Activated CD8-positive, alpha-beta memory T cell treated with anti-CD3 and anti-CD28 coated beads, Interleukin-2, amount 10 ng/mL, durations not matched to agents 7 days and 5 days (primary cell): ENCODE measurements at regions not wholly inside any gene's neighbourhood (a gene's known extent, or its start where the extent isn't known, plus 50 kb on each side); places are given as distances from the start of the nearest gene placed in this dataset.

ENCODE experiments used
- ATAC-seq: fragments of 150-1000 bp; cut with Tn5 transposase; one replicate; pipeline ENCODE4 v1.10.0; 2021; ENCODE audit warnings: moderate library complexity
- CTCF ChIA-PET: fragments of 350-600 bp; sonication (Branson Sonifier 250); formaldehyde crosslinking; loops from one replicate; lab custom pipeline; 2021; ENCODE audit warnings: antibody characterized with exemption; lab: Charles Lee
- DNase-seq: peaks from one replicate; pipeline ENCODE4 v3.0.0-alpha.2; 2020
- H3K27ac Mint-ChIP-seq: one replicate; pipeline ENCODE4 v1.8.0; 2021; ENCODE audit warnings: mild to moderate bottlenecking, mixed read lengths
- H3K27me3 Mint-ChIP-seq: one replicate; pipeline ENCODE4 v1.8.0; 2021; ENCODE audit warnings: mixed read lengths
- H3K36me3 Mint-ChIP-seq: one replicate; pipeline ENCODE4 v1.8.0; 2021; ENCODE audit warnings: mild to moderate bottlenecking, mixed read lengths
- H3K4me1 Mint-ChIP-seq: one replicate; pipeline ENCODE4 v1.8.0; 2021; ENCODE audit warnings: mixed read lengths
- H3K4me3 Mint-ChIP-seq: one replicate; pipeline ENCODE4 v1.8.0; 2021; ENCODE audit warnings: mild to moderate bottlenecking, moderate library complexity, mixed read lengths
- H3K9me3 Mint-ChIP-seq: one replicate; pipeline ENCODE4 v1.8.0; 2022; ENCODE audit warnings: low read depth, mixed read lengths

DNA sequence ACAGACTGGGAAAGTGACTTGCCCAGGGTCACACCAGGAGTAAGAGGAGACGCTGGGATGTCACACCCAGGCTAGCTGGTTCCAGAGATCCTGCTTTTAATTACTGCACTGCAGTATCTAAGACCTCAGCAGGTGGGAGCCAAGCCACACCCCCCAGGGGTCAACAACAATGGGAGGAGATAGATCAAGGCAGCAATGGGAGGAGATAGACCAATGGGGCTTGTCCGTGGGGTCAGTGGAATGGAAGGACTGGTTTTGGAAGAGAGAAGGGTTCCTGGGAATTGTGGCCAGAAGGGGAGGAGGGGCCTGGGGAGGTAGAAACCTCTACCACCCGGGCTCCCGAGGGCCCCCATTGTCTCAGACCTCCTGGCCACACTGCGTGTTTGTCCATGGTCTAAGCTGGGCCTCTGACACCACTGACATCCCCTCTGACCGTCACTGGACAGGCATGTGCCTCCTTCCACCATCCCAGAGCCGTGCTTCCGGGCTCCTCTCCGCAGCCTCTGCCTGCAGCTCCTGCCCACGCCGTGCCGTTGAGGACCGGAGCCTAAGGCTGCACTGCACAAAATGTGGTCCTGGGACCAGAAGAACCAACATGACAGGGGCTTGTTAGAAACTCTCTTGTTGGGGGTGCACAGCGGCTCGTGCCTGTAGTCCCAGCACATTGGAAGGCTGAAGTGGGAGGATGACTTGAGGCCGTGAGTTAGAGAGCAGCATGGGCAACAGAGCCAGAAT lies 69.8 kb upstream of the RPH3AL start:
- Mint-ChIP-seq H3K27ac (no peak overlapping the region), H3K9me3 (peaks cover under 1% of the 10 kb centered on the region), H3K27me3 (peaks cover 3% of the 10 kb centered on the region), H3K4me1 (peaks cover 40% of the 10 kb centered on the region), H3K4me3 (no peak overlapping the region), H3K36me3 (peaks cover 2% of the 10 kb centered on the region)
- ATAC-seq (no peak), DNase-seq (no peak)
- CTCF ChIA-PET: interaction anchor here (1.3 to 2.1 kb wide), 3 partner anchors 10 to 20 kb away, joined by 3 to 10 read pairs (median 8); no protein-coding TSS in a partner anchor

- Mint-ChIP-seq H3K4me1 (peaks cover 55% of the 10 kb centered on the region), H3K36me3 (peaks cover 2% of the 10 kb centered on the region)
These were observed 68.0 kb upstream of the RPH3AL start for GRCh38 chr17:420479-421175.

DNA sequence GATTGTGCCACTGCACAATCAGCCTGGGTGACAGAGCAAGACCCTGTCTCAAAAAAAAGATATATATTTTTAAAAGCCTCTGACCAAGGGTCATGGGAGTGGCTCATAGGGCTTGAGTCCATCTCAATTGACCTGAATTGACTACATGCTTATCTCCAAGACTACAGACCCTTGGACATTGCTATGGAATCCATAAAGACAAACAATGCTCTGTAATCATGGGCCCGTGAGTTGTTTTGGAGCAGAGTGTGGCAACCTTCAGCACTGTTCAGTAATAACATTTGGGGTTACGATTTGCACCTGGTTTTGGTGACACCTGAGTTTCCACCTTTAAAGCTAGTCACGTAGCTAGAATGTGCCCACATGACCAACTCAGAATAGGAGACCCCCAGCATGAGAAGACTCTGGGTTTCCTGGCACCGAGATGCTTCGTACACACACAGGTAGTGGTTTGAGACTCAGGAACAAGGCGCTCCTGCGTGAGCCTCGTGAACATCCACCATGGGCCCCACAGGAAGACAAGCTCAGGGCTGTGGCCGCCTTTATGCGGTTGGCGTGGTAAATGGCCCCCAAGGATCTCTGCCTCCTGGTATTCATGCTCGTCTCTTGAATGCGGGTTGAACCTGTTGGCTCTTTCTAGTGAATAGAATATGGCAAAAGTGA lies 66.6 kb upstream of the RPH3AL start:
- peak; percentile 84 for DNase-seq
- peaks cover 68% of the 10 kb centered on the region for H3K4me1 Mint-ChIP-seq
- peak; percentile 13 for ATAC-seq
- peaks cover 9% of the 10 kb centered on the region for H3K36me3 Mint-ChIP-seq
- H3K4me3 Mint-ChIP-seq: peak overlapping the region; percentile 11
- peak overlapping the region; percentile 98 for H3K27ac Mint-ChIP-seq
- CTCF ChIA-PET: interaction anchor here (1.7 to 2.0 kb wide), 2 partner anchors 15 to 281 kb away, joined by 3 to 9 read pairs; no protein-coding TSS in a partner anchor
- no peaks in the 10 kb centered on the region for H3K9me3 Mint-ChIP-seq
- peaks cover 3% of the 10 kb centered on the region for H3K27me3 Mint-ChIP-seq

More at GRCh38 chr17:420479-421175, 68.0 kb upstream of the RPH3AL start:
- no peak for ATAC-seq
- no peak overlapping the region for H3K27ac Mint-ChIP-seq
- H3K27me3 Mint-ChIP-seq: peaks cover 3% of the 10 kb centered on the region
- H3K4me3 Mint-ChIP-seq: no peak overlapping the region
- no peaks in the 10 kb centered on the region for H3K9me3 Mint-ChIP-seq
- no peak for DNase-seq
- CTCF ChIA-PET: interaction anchor here (0.8 to 2.1 kb wide), 3 partner anchors 9 to 294 kb away, joined by 3 to 8 read pairs (median 3); partner anchors contain the start of gene VPS53

GRCh38 chr17:418421-418751 lies 65.8 kb upstream of the RPH3AL start:
- ATAC-seq: peak; percentile 68
- CTCF ChIA-PET: interaction anchor here (0.9 to 2.0 kb wide), 3 partner anchors 13 to 282 kb away, joined by 3 to 9 read pairs (median 4); no protein-coding TSS in a partner anchor

GRCh38 chr17:417691-418420 lies 65.2 kb upstream of the RPH3AL start:
- Mint-ChIP-seq H3K4me1 (peaks cover 76% of the 10 kb centered on the region), H3K27me3 (no peaks in the 10 kb centered on the region), H3K4me3 (peak overlapping the region; percentile 47), H3K36me3 (peaks cover 17% of the 10 kb centered on the region), H3K27ac (peak overlapping the region; percentile 98), H3K9me3 (no peaks in the 10 kb centered on the region)
- ATAC-seq (no peak), DNase-seq (no peak)
- CTCF ChIA-PET: interaction anchor here (0.7 to 4.2 kb wide), 6 partner anchors 13 to 579 kb away, joined by 3 to 41 read pairs (median 4); partner anchors contain the start of gene TIMM22

More at GRCh38 chr17:418421-418751, 65.8 kb upstream of the RPH3AL start:
- peaks cover 13% of the 10 kb centered on the region for H3K36me3 Mint-ChIP-seq
- peak overlapping the region; percentile 98 for H3K27ac Mint-ChIP-seq
- peak overlapping the region; percentile 47 for H3K4me3 Mint-ChIP-seq
- peak; percentile 88 for DNase-seq
- peaks cover 72% of the 10 kb centered on the region for H3K4me1 Mint-ChIP-seq
- peaks cover 3% of the 10 kb centered on the region for H3K27me3 Mint-ChIP-seq
- H3K9me3 Mint-ChIP-seq: no peaks in the 10 kb centered on the region

DNA sequence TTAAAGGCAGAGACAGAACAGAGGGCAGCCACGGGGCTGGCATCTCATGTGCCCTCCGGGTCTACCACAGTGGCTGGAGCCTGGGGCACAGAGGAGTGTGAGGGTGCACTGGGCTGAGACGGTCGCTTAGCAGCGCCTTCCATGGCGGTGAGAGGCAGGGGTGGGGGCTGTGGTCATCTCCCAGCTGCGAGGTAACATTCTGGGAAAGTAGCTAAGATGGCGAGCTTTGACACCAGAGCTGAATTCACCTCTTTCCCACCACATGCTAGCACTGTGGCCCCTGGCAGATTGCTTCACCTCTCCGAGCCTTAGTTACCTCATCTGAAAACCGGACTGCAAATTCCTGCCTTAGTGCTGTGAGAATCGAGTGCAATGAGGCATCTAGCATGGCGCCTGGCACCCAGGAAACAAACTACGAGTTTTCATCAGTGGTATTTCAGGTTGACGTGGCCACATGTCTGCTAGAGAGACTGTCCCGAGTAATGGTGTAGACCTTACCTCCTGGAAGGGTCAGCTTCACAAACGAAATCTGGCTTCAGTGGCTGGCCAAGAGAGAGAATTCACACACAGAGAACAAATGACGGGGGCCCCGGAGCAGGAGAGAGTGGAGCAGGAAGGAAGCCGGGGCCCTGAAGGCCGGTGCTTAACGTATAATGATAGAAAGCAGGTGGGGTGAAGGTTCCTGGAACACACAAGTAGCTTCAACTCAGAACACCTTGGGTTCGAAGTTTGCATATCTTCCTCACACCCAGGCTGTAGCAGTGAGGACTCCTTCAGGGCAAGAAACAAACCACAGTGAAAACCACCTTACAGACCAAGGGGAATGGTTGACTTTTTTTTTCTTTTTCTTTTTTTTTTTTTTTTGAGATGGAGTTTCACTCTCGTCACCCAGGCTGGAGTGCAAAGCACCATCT lies 63.9 kb upstream of the RPH3AL start:
- Mint-ChIP-seq H3K36me3 (peaks cover 22% of the 10 kb centered on the region), H3K4me1 (peaks cover 84% of the 10 kb centered on the region), H3K27ac (peak overlapping the region; percentile 98), H3K9me3 (no peaks in the 10 kb centered on the region), H3K27me3 (no peaks in the 10 kb centered on the region), H3K4me3 (peak overlapping the region; percentile 82)
- peak; percentile 73 for ATAC-seq
- DNase-seq: peak; percentile 77
- CTCF ChIA-PET: interaction anchor here (0.6 to 4.2 kb wide), 8 partner anchors 12 to 640 kb away, joined by 3 to 41 read pairs (median 4); partner anchors contain the start of gene TIMM22

GRCh38 chr17:413706-414380 lies 61.2 kb upstream of the RPH3AL start:
- CTCF ChIA-PET: interaction anchor here (0.9 to 4.2 kb wide), 2 partner anchors 273 to 286 kb away, joined by 3 to 41 read pairs; no protein-coding TSS in a partner anchor

GRCh38 chr17:413016-413350 lies 60.4 kb upstream of the RPH3AL start:
- Mint-ChIP-seq H3K4me3 (peak overlapping the region; percentile 60), H3K27me3 (peaks cover 3% of the 10 kb centered on the region), H3K4me1 (peaks cover 77% of the 10 kb centered on the region), H3K36me3 (peaks cover 24% of the 10 kb centered on the region), H3K9me3 (no peaks in the 10 kb centered on the region), H3K27ac (peak overlapping the region; percentile 75)
- DNase-seq (no peak), ATAC-seq (no peak)
- CTCF ChIA-PET: interaction anchor here (0.7 to 3.2 kb wide), 16 partner anchors 26 to 339 kb away, joined by 3 to 128 read pairs (median 8); partner anchors contain the start of genes GEMIN4 and VPS53

More at GRCh38 chr17:413706-414380, 61.2 kb upstream of the RPH3AL start:
- Mint-ChIP-seq H3K27me3 (peaks cover 3% of the 10 kb centered on the region), H3K27ac (peak overlapping the region; percentile 68), H3K4me3 (peak overlapping the region; percentile 82), H3K4me1 (peaks cover 86% of the 10 kb centered on the region), H3K36me3 (peaks cover 24% of the 10 kb centered on the region), H3K9me3 (no peaks in the 10 kb centered on the region)
- DNase-seq: no peak
- no peak for ATAC-seq

DNA sequence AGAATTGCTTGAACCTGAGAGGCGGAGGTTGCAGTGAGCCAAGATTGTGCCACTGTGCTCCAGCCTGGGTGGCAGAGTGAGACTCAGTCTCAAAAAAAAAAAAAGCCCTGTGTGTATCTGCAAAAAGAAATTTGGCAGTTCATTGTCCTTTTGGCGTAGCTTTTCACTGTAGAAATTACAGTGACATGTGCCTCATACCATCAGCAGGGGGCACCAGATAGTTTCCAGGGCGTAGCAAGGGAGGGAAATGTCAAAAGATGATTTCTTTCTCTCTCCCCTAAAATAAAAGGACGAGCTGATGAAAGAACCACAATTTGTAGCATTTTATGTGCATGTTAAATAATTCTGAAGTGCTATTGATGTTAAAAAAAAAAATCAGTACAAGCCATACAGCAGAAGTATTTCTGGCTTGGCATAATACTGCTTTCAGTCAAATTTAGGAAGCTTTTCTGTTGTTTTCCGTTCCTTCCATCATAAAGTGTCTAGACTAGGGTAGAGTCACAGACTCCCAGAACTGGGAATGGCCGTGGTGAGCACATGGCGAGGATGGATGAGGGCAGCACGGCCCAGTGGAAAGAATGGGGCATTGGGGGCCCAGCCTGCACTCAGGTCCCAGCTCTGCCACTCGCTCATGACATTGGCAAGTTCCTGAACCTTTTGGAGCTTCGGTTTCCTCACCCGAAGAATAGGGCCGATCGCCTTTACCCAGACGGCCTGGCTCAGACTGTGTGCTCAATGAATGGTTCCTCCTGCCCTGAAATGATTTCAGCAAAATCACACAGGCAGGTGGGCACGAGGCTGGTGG lies 59.8 kb upstream of the RPH3AL start:
- H3K4me1 Mint-ChIP-seq: peaks cover 72% of the 10 kb centered on the region
- ATAC-seq (no peak), DNase-seq (peak; percentile 77)
- H3K4me3 Mint-ChIP-seq: peak overlapping the region; percentile 60
- peak overlapping the region; percentile 75 for H3K27ac Mint-ChIP-seq
- no peaks in the 10 kb centered on the region for H3K9me3 Mint-ChIP-seq
- peaks cover 3% of the 10 kb centered on the region for H3K27me3 Mint-ChIP-seq
- H3K36me3 Mint-ChIP-seq: peaks cover 25% of the 10 kb centered on the region
- CTCF ChIA-PET: interaction anchor here (0.6 to 3.2 kb wide), 57 partner anchors 9 to 584 kb away, joined by 3 to 128 read pairs (median 5); partner anchors contain the start of genes GEMIN4, RFLNB, TIMM22 and VPS53

DNA sequence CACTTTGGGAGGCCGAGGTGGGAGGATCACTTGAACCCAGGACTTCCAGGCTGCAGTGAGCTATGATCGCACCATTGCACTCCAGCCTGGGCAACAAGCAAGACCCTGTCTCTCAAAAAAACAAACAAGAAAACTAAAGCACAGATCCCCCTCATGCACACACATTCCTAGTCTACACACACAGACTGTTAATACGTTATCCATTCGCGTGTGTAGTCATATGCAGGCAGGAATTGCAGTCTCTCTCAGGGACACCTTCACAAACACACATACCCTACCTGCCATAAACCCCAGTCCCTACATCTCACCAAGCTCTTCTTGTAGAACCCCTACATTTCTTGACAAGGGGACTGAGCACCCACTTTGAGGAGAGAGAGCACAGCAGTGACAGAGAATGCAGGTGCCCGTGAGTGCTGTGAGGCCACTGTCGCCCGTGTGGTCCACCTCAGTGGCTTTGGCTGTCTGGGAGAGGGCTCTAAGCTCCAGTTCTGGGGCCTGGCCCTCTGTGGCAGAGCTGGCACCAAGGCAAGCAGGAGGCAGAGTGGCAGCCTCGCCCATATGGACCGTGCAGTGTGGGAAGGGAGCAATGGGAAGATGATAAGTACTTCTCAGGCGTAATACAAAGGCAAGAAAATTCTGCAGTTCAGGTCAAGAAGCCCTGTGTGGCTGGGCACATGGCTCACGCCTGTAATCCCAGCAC lies 59.0 kb upstream of the RPH3AL start:
- Mint-ChIP-seq H3K4me1 (peaks cover 69% of the 10 kb centered on the region), H3K27me3 (peaks cover 3% of the 10 kb centered on the region), H3K9me3 (no peaks in the 10 kb centered on the region), H3K36me3 (peaks cover 25% of the 10 kb centered on the region), H3K27ac (peak overlapping the region; percentile 92), H3K4me3 (peak overlapping the region; percentile 78)
- ATAC-seq (no peak), DNase-seq (no peak)
- CTCF ChIA-PET: interaction anchor here (0.6 to 3.2 kb wide), 53 partner anchors 10 to 585 kb away, joined by 3 to 128 read pairs (median 5); partner anchors contain the start of genes GEMIN4, RFLNB, TIMM22 and VPS53
